ENCODE measurements at regions not wholly inside any gene's neighbourhood (a gene's known extent, or its start where the extent isn't known, plus 50 kb on each side); places are given as distances from the start of the nearest gene placed in this dataset.

DNA sequence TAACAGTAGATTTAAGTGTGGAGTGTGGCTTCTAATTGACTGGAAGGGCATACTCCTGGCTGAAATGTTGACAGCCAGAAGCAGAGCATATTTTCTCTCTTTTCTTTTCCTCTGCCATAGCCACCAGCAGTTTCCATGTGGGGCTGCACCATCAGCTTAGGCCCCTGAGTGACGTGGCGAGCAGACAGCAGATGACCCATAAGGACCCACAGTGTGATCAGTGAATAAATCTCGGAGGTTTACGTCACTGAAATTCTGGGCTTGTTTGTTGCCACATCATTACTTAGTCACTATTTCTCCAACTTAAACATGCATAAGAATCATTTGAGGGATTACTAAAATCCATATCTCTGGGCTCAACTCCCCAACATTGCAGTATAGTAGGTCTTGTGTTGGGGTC is 549.7 kb upstream of the TMEM132C start:
- TF ChIP-seq, protein P1, sequence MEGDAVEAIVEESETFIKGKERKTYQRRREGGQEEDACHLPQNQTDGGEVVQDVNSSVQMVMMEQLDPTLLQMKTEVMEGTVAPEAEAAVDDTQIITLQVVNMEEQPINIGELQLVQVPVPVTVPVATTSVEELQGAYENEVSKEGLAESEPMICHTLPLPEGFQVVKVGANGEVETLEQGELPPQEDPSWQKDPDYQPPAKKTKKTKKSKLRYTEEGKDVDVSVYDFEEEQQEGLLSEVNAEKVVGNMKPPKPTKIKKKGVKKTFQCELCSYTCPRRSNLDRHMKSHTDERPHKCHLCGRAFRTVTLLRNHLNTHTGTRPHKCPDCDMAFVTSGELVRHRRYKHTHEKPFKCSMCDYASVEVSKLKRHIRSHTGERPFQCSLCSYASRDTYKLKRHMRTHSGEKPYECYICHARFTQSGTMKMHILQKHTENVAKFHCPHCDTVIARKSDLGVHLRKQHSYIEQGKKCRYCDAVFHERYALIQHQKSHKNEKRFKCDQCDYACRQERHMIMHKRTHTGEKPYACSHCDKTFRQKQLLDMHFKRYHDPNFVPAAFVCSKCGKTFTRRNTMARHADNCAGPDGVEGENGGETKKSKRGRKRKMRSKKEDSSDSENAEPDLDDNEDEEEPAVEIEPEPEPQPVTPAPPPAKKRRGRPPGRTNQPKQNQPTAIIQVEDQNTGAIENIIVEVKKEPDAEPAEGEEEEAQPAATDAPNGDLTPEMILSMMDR (IDR thresholded peaks at IDR 0.05): no peak
- TF ChIP-seq POLR2A (IDR thresholded peaks at IDR 0.05): no peak

Data from adrenal gland (tissue), 5 donors.